Gastrocnemius medialis (tissue), 4 donors: ENCODE measurements at regions not wholly inside any gene's neighbourhood (a gene's known extent, or its start where the extent isn't known, plus 50 kb on each side); places are given as distances from the start of the nearest gene placed in this dataset.

Experiments
- POLR2A ChIP-seq, 2 donors: fragments of 450-650 bp; IDR thresholded peaks; one replicate each; pipeline ENCODE4 v1.6.1; 2017; ENCODE audit warnings: antibody characterized with exemption in 2 of 2, mild to moderate bottlenecking in 2 of 2, moderate library complexity in 2 of 2
- TF ChIP-seq, protein P1 (sequence below), 5 experiments: fragments of 450-650 bp in 3 of 5; fragments of 200-600 bp in 2 of 5; sonication (generic) in 2 of 5; IDR thresholded peaks in 4 of 5; conservative IDR thresholded peaks in 1 of 5; 1 replicate in 4 of 5; 2 replicates in 1 of 5; pipeline ENCODE4 v1.5.1; 2016 to 2019; ENCODE audit warnings: antibody characterized with exemption in 5 of 5, mild to moderate bottlenecking in 3 of 5, moderate library complexity in 3 of 5

DNA sequence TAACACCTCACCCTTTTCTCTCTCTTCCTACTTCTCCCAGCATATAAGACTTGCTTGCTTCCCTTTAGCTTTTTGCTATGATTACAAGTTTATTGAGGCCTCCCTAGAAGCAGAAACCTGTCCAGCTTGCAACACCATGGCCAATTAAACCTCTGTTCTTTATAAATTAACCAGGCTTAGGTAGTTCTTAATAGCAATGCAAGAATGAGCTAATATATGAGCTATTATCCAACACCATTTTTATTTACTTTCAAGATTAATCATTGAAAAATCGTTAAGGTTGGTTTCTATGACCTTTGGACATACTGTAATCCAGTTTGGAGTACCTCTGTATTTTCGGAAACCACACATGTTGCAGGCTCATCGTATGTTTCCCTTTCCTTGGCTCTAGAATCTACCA lies 643.1 kb downstream of the ZPLD1 start:
- no peak for TF ChIP-seq POLR2A (IDR thresholded peaks at IDR 0.05)
- TF ChIP-seq, protein P1, sequence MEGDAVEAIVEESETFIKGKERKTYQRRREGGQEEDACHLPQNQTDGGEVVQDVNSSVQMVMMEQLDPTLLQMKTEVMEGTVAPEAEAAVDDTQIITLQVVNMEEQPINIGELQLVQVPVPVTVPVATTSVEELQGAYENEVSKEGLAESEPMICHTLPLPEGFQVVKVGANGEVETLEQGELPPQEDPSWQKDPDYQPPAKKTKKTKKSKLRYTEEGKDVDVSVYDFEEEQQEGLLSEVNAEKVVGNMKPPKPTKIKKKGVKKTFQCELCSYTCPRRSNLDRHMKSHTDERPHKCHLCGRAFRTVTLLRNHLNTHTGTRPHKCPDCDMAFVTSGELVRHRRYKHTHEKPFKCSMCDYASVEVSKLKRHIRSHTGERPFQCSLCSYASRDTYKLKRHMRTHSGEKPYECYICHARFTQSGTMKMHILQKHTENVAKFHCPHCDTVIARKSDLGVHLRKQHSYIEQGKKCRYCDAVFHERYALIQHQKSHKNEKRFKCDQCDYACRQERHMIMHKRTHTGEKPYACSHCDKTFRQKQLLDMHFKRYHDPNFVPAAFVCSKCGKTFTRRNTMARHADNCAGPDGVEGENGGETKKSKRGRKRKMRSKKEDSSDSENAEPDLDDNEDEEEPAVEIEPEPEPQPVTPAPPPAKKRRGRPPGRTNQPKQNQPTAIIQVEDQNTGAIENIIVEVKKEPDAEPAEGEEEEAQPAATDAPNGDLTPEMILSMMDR (IDR thresholded peaks at IDR 0.05 in 4 of 5, conservative IDR thresholded peaks at IDR 0.05 in 1 of 5), result no peak
